K562 (cell line): ENCODE measurements at regions not wholly inside any gene's neighbourhood (a gene's known extent, or its start where the extent isn't known, plus 50 kb on each side); places are given as distances from the start of the nearest gene placed in this dataset.

Experiments used
- HMGN3 ChIP-seq: IDR thresholded peaks from 2 replicates; pipeline ENCODE4 v1.6.1; 2011; ENCODE audit warnings: borderline replicate concordance, low read depth, mild to moderate bottlenecking, mixed read lengths, low read length; ENCODE audit not compliant: insufficient read length; ENCODE audit errors: extremely low read depth
- KAT7 ChIP-seq: sonication (generic); formaldehyde crosslinking; IDR thresholded peaks from 2 replicates; pipeline ENCODE4 v1.8.0; 2022; ENCODE audit warnings: missing genetic modification reagents, mild to moderate bottlenecking, borderline replicate concordance
- MAZ ChIP-seq, 2 experiments: fragments of 450-650 bp in 1 of 2; sonication (generic) in 1 of 2; formaldehyde crosslinking; IDR thresholded peaks in 1 of 2; conservative IDR thresholded peaks in 1 of 2; 2 replicates each; pipeline versions ENCODE4 v1.4.0 to v1.5.0; 2020; ENCODE audit warnings: mild to moderate bottlenecking in 1 of 2, missing genetic modification reagents in 1 of 2
- POLR2A ChIP-seq: fragments of 450-650 bp; conservative IDR thresholded peaks from 2 replicates; pipeline ENCODE4 v1.6.1; 2016
- ZNF785 ChIP-seq: fragments of 250-450 bp; sonication (Bioruptor Pico); IDR thresholded peaks from 2 replicates; pipeline ENCODE4 v1.4.0; 2020; ENCODE audit warnings: mild to moderate bottlenecking
- TF ChIP-seq, protein P1 (sequence below), 3 experiments: IDR thresholded peaks in 2 of 3; conservative IDR thresholded peaks in 1 of 3; 2 replicates each; pipeline ENCODE4 v1.5.1; 2011 to 2012; ENCODE audit warnings: low read length in 3 of 3, mild to moderate bottlenecking in 3 of 3, control low read depth in 2 of 3, improper control_type of control experiment in 1 of 3, inconsistent platforms in 1 of 3, low read depth in 1 of 3, mixed read lengths in 1 of 3, moderate library complexity in 1 of 3; ENCODE audit not compliant: insufficient read depth in 2 of 3

GRCh38 chr2:89819809-89820208 lies 1128.3 kb downstream of the RPIA start:
- TF ChIP-seq POLR2A, result no peak
- TF ChIP-seq HMGN3, result no peak
- TF ChIP-seq ZNF785 (CRISPR knock-in tag), result no peak
- TF ChIP-seq KAT7, result no peak
- TF ChIP-seq, protein P1, sequence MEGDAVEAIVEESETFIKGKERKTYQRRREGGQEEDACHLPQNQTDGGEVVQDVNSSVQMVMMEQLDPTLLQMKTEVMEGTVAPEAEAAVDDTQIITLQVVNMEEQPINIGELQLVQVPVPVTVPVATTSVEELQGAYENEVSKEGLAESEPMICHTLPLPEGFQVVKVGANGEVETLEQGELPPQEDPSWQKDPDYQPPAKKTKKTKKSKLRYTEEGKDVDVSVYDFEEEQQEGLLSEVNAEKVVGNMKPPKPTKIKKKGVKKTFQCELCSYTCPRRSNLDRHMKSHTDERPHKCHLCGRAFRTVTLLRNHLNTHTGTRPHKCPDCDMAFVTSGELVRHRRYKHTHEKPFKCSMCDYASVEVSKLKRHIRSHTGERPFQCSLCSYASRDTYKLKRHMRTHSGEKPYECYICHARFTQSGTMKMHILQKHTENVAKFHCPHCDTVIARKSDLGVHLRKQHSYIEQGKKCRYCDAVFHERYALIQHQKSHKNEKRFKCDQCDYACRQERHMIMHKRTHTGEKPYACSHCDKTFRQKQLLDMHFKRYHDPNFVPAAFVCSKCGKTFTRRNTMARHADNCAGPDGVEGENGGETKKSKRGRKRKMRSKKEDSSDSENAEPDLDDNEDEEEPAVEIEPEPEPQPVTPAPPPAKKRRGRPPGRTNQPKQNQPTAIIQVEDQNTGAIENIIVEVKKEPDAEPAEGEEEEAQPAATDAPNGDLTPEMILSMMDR (IDR thresholded peaks at IDR 0.05 in 2 of 3, conservative IDR thresholded peaks at IDR 0.05 in 1 of 3; ENCODE audit: insufficient read depth in 2 of 3, low read depth in 1 of 3, low read length in 3 of 3), result no peak
- TF ChIP-seq MAZ (CRISPR knock-in tag; conservative IDR thresholded peaks at IDR 0.05 in 1 of 2, IDR thresholded peaks at IDR 0.05 in 1 of 2), result no peak
